ENCODE measurements at regions not wholly inside any gene's neighbourhood (a gene's known extent, or its start where the extent isn't known, plus 50 kb on each side); places are given as distances from the start of the nearest gene placed in this dataset.

- no peaks in the 10 kb centered on the region for H3K4me1 Mint-ChIP-seq (ENCODE audit: low read depth in 2 of 2)
- DNase-seq, result no peak
- H3K4me3 Mint-ChIP-seq, result no peak overlapping the region
- ATAC-seq (replicated peaks), result no peak
- peaks cover 30 to 35% of the 10 kb centered on the region in 2 donors for H3K27me3 Mint-ChIP-seq
- H3K36me3 Mint-ChIP-seq (ENCODE audit: insufficient read depth), result no peaks in the 10 kb centered on the region
- H3K9me3 Mint-ChIP-seq, result no peaks in the 10 kb centered on the region
- no peak overlapping the region for H3K27ac Mint-ChIP-seq
These were observed 55.3 kb upstream of the ERCC4 start for GRCh38 chr16:13864689-13865088.

GRCh38 chr16:13866073-13866472, 53.9 kb upstream of the ERCC4 start:
- no peaks in the 10 kb centered on the region for H3K9me3 Mint-ChIP-seq
- peak in 2 of 3 experiments; percentile 1 to 3 for DNase-seq
- no peak overlapping the region for H3K4me3 Mint-ChIP-seq
- H3K27me3 Mint-ChIP-seq, result peaks cover 22 to 33% of the 10 kb centered on the region in 2 donors
- ATAC-seq (replicated peaks), result peak; percentile 41
- H3K4me1 Mint-ChIP-seq (ENCODE audit: low read depth in 2 of 2), result no peaks in the 10 kb centered on the region
- no peak overlapping the region for H3K27ac Mint-ChIP-seq
- no peaks in the 10 kb centered on the region for H3K36me3 Mint-ChIP-seq (ENCODE audit: insufficient read depth)

All from effector memory CD8-positive, alpha-beta T cell (primary cell).